ENCODE measurements at regions not wholly inside any gene's neighbourhood (a gene's known extent, or its start where the extent isn't known, plus 50 kb on each side); places are given as distances from the start of the nearest gene placed in this dataset.

GRCh38 chr2:164054651-164055050 lies 318.8 kb upstream of the FIGN start:
- TF ChIP-seq MAX (IDR thresholded peaks at IDR 0.05) (no peak), SRF (IDR thresholded peaks at IDR 0.05; ENCODE audit: low read depth, low read length) (no peak), POLR2A (IDR thresholded peaks at IDR 0.05; ENCODE audit: control extremely low read depth in 1 of 2, low read depth in 2 of 2, low read length in 2 of 2) (no peak)
- TF ChIP-seq, protein P1, sequence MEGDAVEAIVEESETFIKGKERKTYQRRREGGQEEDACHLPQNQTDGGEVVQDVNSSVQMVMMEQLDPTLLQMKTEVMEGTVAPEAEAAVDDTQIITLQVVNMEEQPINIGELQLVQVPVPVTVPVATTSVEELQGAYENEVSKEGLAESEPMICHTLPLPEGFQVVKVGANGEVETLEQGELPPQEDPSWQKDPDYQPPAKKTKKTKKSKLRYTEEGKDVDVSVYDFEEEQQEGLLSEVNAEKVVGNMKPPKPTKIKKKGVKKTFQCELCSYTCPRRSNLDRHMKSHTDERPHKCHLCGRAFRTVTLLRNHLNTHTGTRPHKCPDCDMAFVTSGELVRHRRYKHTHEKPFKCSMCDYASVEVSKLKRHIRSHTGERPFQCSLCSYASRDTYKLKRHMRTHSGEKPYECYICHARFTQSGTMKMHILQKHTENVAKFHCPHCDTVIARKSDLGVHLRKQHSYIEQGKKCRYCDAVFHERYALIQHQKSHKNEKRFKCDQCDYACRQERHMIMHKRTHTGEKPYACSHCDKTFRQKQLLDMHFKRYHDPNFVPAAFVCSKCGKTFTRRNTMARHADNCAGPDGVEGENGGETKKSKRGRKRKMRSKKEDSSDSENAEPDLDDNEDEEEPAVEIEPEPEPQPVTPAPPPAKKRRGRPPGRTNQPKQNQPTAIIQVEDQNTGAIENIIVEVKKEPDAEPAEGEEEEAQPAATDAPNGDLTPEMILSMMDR (IDR thresholded peaks at IDR 0.05; ENCODE audit: control extremely low read depth in 1 of 3, insufficient read depth in 1 of 3, low read depth in 1 of 3, low read length in 3 of 3): no peak

All from H1 (cell line).